DOHH2 (cell line): ENCODE measurements at regions not wholly inside any gene's neighbourhood (a gene's known extent, or its start where the extent isn't known, plus 50 kb on each side); places are given as distances from the start of the nearest gene placed in this dataset.

Experiments
- H3F3A ChIP-seq: fragments of 200-600 bp; sonication (generic), shearing (Covaris generic); 2 replicates; pipeline ENCODE4 v1.6.0; 2016; ENCODE audit warnings: antibody characterized with exemption, mild to moderate bottlenecking; ENCODE audit not compliant: control insufficient read depth, insufficient read depth
- H3K27ac ChIP-seq: fragments of 200-600 bp; sonication (generic); 2 replicates; pipeline ENCODE4 v1.5.1; 2014; ENCODE audit warnings: low read depth, mild to moderate bottlenecking, low read length, moderate library complexity
- H3K27me3 ChIP-seq: fragments of 200-600 bp; sonication (generic); 2 replicates; pipeline ENCODE4 v1.6.1; 2014; ENCODE audit warnings: mild to moderate bottlenecking, low read length, mixed read lengths; ENCODE audit not compliant: control insufficient read depth
- H3K36me3 ChIP-seq: fragments of 200-600 bp; sonication (generic); 2 replicates; pipeline ENCODE4 v1.6.1; 2014; ENCODE audit warnings: mild to moderate bottlenecking, low read length, moderate library complexity, mixed read lengths; ENCODE audit not compliant: control insufficient read depth
- H3K4me1 ChIP-seq: fragments of 200-600 bp; sonication (generic); 2 replicates; pipeline ENCODE4 v1.6.1; 2014; ENCODE audit warnings: mild to moderate bottlenecking, low read length, mixed read lengths; ENCODE audit not compliant: control insufficient read depth
- H3K4me2 ChIP-seq: fragments of 200-600 bp; sonication (generic); 2 replicates; pipeline ENCODE4 v1.6.0; 2014; ENCODE audit warnings: mild to moderate bottlenecking, low read length, moderate library complexity
- H3K4me3 ChIP-seq: fragments of 200-600 bp; sonication (generic); 2 replicates; pipeline ENCODE4 v1.5.1; 2014; ENCODE audit warnings: mild to moderate bottlenecking, low read length, mixed read lengths
- H3K79me2 ChIP-seq: fragments of 200-600 bp; sonication (generic); 2 replicates; pipeline ENCODE4 v1.6.1; 2014; ENCODE audit warnings: mild to moderate bottlenecking, low read length, mixed read lengths; ENCODE audit not compliant: control insufficient read depth
- H3K9me2 ChIP-seq: fragments of 200-600 bp; sonication (generic); replicated peaks from 2 replicates; pipeline ENCODE4 v1.6.1; 2014; ENCODE audit warnings: mild to moderate bottlenecking, low read length, mixed read lengths; ENCODE audit not compliant: control insufficient read depth
- H3K9me3 ChIP-seq: fragments of 200-600 bp; sonication (generic); 2 replicates; pipeline ENCODE4 v1.6.1; 2014; ENCODE audit warnings: antibody characterized with exemption, low read length, mixed read lengths; ENCODE audit not compliant: control insufficient read depth, insufficient read depth
- H4K20me1 ChIP-seq: fragments of 200-600 bp; sonication (generic); 2 replicates; pipeline ENCODE4 v1.6.0; 2014; ENCODE audit warnings: low read depth, mild to moderate bottlenecking, antibody characterized with exemption, low read length, moderate library complexity; ENCODE audit not compliant: control insufficient read depth, insufficient read depth
- EZH2phosphoT487 ChIP-seq: fragments of 200-600 bp; sonication (generic); IDR thresholded peaks from 2 replicates; pipeline ENCODE4 v1.6.1; 2017; ENCODE audit warnings: borderline replicate concordance, mild to moderate bottlenecking, antibody characterized with exemption, low read length, moderate library complexity, mixed read lengths
- TF ChIP-seq, protein P1 (sequence below): fragments of 200-600 bp; sonication (generic); IDR thresholded peaks from one replicate; pipeline ENCODE4 v1.5.1; 2014; ENCODE audit warnings: antibody characterized with exemption, mild to moderate bottlenecking, low read depth, low read length; ENCODE audit not compliant: poor library complexity, severe bottlenecking

DNA sequence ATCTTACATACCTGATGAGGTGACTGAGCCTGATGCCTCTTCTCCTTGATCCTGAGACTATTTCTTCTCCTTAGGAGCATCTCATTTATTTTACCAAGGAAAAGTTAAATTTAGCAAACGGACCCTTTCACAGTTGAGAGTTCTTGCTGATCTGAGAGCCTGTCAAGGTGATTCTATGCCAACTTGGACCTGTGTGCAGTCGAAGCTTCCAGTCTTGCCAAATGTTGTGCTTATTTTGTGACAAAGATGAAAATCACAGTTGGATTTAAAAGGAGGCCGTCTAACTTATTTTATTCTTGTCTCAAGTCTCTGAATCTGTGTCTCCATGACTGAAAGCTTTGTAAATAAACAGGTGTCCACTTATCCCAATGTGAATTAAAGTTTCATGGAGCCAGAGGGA lies 296.3 kb upstream of the EPHA3 start:
- Histone ChIP-seq H3K36me3 (no peaks in the 10 kb centered on the region), H3K79me2 (no peaks in the 10 kb centered on the region), H3K4me1 (no peaks in the 10 kb centered on the region), H3K9me2 (no peaks in the 10 kb centered on the region), H3K27me3 (no peaks in the 10 kb centered on the region), H3K27ac (no peak overlapping the region), H4K20me1 (no peaks in the 10 kb centered on the region), H3K4me3 (no peak overlapping the region), H3F3A (no peaks in the 10 kb centered on the region), H3K9me3 (no peaks in the 10 kb centered on the region), H3K4me2 (no peak overlapping the region)
- TF ChIP-seq, protein P1, sequence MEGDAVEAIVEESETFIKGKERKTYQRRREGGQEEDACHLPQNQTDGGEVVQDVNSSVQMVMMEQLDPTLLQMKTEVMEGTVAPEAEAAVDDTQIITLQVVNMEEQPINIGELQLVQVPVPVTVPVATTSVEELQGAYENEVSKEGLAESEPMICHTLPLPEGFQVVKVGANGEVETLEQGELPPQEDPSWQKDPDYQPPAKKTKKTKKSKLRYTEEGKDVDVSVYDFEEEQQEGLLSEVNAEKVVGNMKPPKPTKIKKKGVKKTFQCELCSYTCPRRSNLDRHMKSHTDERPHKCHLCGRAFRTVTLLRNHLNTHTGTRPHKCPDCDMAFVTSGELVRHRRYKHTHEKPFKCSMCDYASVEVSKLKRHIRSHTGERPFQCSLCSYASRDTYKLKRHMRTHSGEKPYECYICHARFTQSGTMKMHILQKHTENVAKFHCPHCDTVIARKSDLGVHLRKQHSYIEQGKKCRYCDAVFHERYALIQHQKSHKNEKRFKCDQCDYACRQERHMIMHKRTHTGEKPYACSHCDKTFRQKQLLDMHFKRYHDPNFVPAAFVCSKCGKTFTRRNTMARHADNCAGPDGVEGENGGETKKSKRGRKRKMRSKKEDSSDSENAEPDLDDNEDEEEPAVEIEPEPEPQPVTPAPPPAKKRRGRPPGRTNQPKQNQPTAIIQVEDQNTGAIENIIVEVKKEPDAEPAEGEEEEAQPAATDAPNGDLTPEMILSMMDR = no peak
- no peak for TF ChIP-seq EZH2phosphoT487

- TF ChIP-seq EZH2phosphoT487 = no peak
- TF ChIP-seq, protein P1 = no peak
- H3K79me2 ChIP-seq = no peaks in the 10 kb centered on the region
- H3K27me3 ChIP-seq = no peaks in the 10 kb centered on the region
- H3K4me2 ChIP-seq = no peak overlapping the region
- H3F3A ChIP-seq = no peaks in the 10 kb centered on the region
- H3K4me3 ChIP-seq = no peak overlapping the region
- no peaks in the 10 kb centered on the region for H3K36me3 ChIP-seq
- H3K9me2 ChIP-seq = no peaks in the 10 kb centered on the region
- H4K20me1 ChIP-seq = no peaks in the 10 kb centered on the region
- H3K9me3 ChIP-seq = no peaks in the 10 kb centered on the region
- no peaks in the 10 kb centered on the region for H3K4me1 ChIP-seq
- no peak overlapping the region for H3K27ac ChIP-seq
Measured at GRCh38 chr3:88812576-88812975, 294.8 kb upstream of the EPHA3 start.

- no peaks in the 10 kb centered on the region for H3K79me2 ChIP-seq
- H3K4me3 ChIP-seq = no peak overlapping the region
- H3K9me3 ChIP-seq = no peaks in the 10 kb centered on the region
- no peaks in the 10 kb centered on the region for H3K36me3 ChIP-seq
- H3K4me1 ChIP-seq = no peaks in the 10 kb centered on the region
- H4K20me1 ChIP-seq = no peaks in the 10 kb centered on the region
- no peak for TF ChIP-seq EZH2phosphoT487
- TF ChIP-seq, protein P1 = no peak
- no peak overlapping the region for H3K27ac ChIP-seq
- H3K27me3 ChIP-seq = no peaks in the 10 kb centered on the region
- no peak overlapping the region for H3K4me2 ChIP-seq
- no peaks in the 10 kb centered on the region for H3F3A ChIP-seq
- H3K9me2 ChIP-seq = no peaks in the 10 kb centered on the region
Measured at GRCh38 chr3:88816445-88816844, 291.0 kb upstream of the EPHA3 start.
